OCI-LY1 (cell line): ENCODE measurements at regions not wholly inside any gene's neighbourhood (a gene's known extent, or its start where the extent isn't known, plus 50 kb on each side); places are given as distances from the start of the nearest gene placed in this dataset.

ENCODE experiments used
- H2AFZ ChIP-seq: fragments of 200-600 bp; sonication (generic), shearing (Covaris generic); 2 replicates; pipeline ENCODE4 v1.6.0; 2014; ENCODE audit warnings: antibody characterized with exemption, mild to moderate bottlenecking, low read length
- H3F3A ChIP-seq: fragments of 200-600 bp; sonication (generic), shearing (Covaris generic); 2 replicates; pipeline ENCODE4 v1.6.0; 2014; ENCODE audit warnings: mild to moderate bottlenecking, antibody characterized with exemption, low read length, moderate library complexity; ENCODE audit not compliant: insufficient read depth
- H3K27ac ChIP-seq: fragments of 200-600 bp; sonication (generic); 2 replicates; pipeline ENCODE4 v1.5.1; 2014; ENCODE audit warnings: low read length, mixed run types, mild to moderate bottlenecking, low read depth; ENCODE audit not compliant: poor library complexity, severe bottlenecking
- H3K27me3 ChIP-seq: fragments of 200-600 bp; sonication (generic); 2 replicates; pipeline ENCODE4 v1.6.0; 2014; ENCODE audit warnings: antibody characterized with exemption, mild to moderate bottlenecking, low read length, moderate library complexity; ENCODE audit not compliant: insufficient read depth
- H3K36me3 ChIP-seq: fragments of 200-600 bp; sonication (generic); 2 replicates; pipeline ENCODE4 v1.6.1; 2014; ENCODE audit warnings: mild to moderate bottlenecking, antibody characterized with exemption, low read length, moderate library complexity, mixed read lengths; ENCODE audit not compliant: insufficient read depth
- H3K4me1 ChIP-seq: fragments of 200-600 bp; sonication (generic); 2 replicates; pipeline ENCODE4 v1.5.1; 2014; ENCODE audit warnings: mild to moderate bottlenecking, low read length, moderate library complexity; ENCODE audit not compliant: insufficient read depth, severe bottlenecking
- H3K4me2 ChIP-seq: fragments of 200-600 bp; sonication (generic), shearing (Covaris generic); 2 replicates; pipeline ENCODE4 v1.6.1; 2014; ENCODE audit warnings: low read length
- H3K4me3 ChIP-seq: fragments of 200-600 bp; sonication (generic); 2 replicates; pipeline ENCODE4 v1.5.1; 2014; ENCODE audit warnings: low read length, low read depth, mild to moderate bottlenecking, mixed read lengths; ENCODE audit not compliant: poor library complexity, severe bottlenecking
- H3K79me2 ChIP-seq: fragments of 200-600 bp; shearing (Covaris generic); 2 replicates; pipeline ENCODE4 v1.6.1; 2016; ENCODE audit warnings: mixed run types, low read length, mixed read lengths; ENCODE audit not compliant: insufficient read depth
- H3K9ac ChIP-seq: fragments of 200-600 bp; sonication (generic), shearing (Covaris generic); 2 replicates; pipeline ENCODE4 v1.6.1; 2014; ENCODE audit warnings: mild to moderate bottlenecking, low read length, mixed read lengths
- H3K9me2 ChIP-seq: fragments of 200-600 bp; sonication (generic), shearing (Covaris generic); 2 replicates; pipeline ENCODE4 v1.6.1; 2014; ENCODE audit warnings: low read depth, mild to moderate bottlenecking, low read length, mixed read lengths
- H3K9me3 ChIP-seq: fragments of 200-600 bp; shearing (Covaris generic); 2 replicates; pipeline ENCODE4 v1.6.1; 2014; ENCODE audit warnings: low read length, mixed read lengths
- H4K20me1 ChIP-seq: fragments of 200-600 bp; sonication (generic), shearing (Covaris generic); 2 replicates; pipeline ENCODE4 v1.6.0; 2016; ENCODE audit warnings: mild to moderate bottlenecking, low read length; ENCODE audit not compliant: insufficient read depth
- EZH2 ChIP-seq: fragments of 200-600 bp; sonication (generic), shearing (Covaris generic); IDR thresholded peaks from 2 replicates; pipeline ENCODE4 v1.8.0; 2017; ENCODE audit warnings: borderline replicate concordance, mixed run types, mild to moderate bottlenecking, antibody characterized with exemption, low read length, moderate library complexity, mixed read lengths
- TF ChIP-seq, protein P1 (sequence below): fragments of 200-600 bp; sonication (generic), shearing (Covaris generic); IDR thresholded peaks from 2 replicates; pipeline ENCODE4 v1.5.1; 2017; ENCODE audit warnings: mild to moderate bottlenecking, antibody characterized with exemption, low read length, moderate library complexity, mixed read lengths

DNA sequence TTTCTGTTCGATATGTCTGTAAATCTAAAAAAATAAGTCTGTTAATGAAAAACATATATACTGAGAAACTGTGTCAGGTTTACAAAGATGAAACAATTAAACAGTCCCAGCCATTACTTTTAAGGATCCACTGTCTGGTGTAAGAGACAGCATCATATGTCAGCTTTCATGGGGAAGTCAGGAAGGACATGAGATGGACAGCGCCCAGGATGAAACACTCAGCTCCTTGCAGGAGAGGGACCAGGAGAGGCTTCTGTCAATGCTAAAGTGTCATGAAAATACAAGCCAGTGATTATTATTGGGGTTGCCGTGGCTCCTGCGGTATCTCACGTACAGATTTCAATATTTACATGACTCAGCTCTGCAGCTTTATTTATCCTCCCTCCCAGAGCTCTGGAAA lies 1524.6 kb downstream of the TBC1D22A start:
- H3K9me2 ChIP-seq, result no peaks in the 10 kb centered on the region
- no peaks in the 10 kb centered on the region for H4K20me1 ChIP-seq
- H3K4me3 ChIP-seq, result no peak overlapping the region
- no peak overlapping the region for H3K27ac ChIP-seq
- H3K9ac ChIP-seq, result no peak overlapping the region
- no peaks in the 10 kb centered on the region for H3K27me3 ChIP-seq
- H2AFZ ChIP-seq, result no peak overlapping the region
- no peaks in the 10 kb centered on the region for H3K36me3 ChIP-seq
- H3K79me2 ChIP-seq, result no peaks in the 10 kb centered on the region
- no peak overlapping the region for H3K4me2 ChIP-seq
- H3F3A ChIP-seq, result no peaks in the 10 kb centered on the region
- TF ChIP-seq EZH2, result no peak
- TF ChIP-seq, protein P1, sequence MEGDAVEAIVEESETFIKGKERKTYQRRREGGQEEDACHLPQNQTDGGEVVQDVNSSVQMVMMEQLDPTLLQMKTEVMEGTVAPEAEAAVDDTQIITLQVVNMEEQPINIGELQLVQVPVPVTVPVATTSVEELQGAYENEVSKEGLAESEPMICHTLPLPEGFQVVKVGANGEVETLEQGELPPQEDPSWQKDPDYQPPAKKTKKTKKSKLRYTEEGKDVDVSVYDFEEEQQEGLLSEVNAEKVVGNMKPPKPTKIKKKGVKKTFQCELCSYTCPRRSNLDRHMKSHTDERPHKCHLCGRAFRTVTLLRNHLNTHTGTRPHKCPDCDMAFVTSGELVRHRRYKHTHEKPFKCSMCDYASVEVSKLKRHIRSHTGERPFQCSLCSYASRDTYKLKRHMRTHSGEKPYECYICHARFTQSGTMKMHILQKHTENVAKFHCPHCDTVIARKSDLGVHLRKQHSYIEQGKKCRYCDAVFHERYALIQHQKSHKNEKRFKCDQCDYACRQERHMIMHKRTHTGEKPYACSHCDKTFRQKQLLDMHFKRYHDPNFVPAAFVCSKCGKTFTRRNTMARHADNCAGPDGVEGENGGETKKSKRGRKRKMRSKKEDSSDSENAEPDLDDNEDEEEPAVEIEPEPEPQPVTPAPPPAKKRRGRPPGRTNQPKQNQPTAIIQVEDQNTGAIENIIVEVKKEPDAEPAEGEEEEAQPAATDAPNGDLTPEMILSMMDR, result no peak
- H3K9me3 ChIP-seq, result no peaks in the 10 kb centered on the region; the same call in 1 of the 2 replicates
- no peaks in the 10 kb centered on the region for H3K4me1 ChIP-seq

- Histone ChIP-seq H3K79me2 (no peaks in the 10 kb centered on the region), H3K27ac (no peak overlapping the region), H3F3A (no peaks in the 10 kb centered on the region), H3K27me3 (no peaks in the 10 kb centered on the region), H3K4me2 (no peak overlapping the region), H4K20me1 (no peaks in the 10 kb centered on the region), H3K36me3 (no peaks in the 10 kb centered on the region), H3K4me1 (no peaks in the 10 kb centered on the region), H2AFZ (no peak overlapping the region), H3K9ac (no peak overlapping the region), H3K9me2 (no peaks in the 10 kb centered on the region), H3K9me3 (no peaks in the 10 kb centered on the region; the same call in 1 of the 2 replicates), H3K4me3 (no peak overlapping the region)
- TF ChIP-seq, protein P1, result no peak
- TF ChIP-seq EZH2, result no peak
These were observed 1522.2 kb downstream of the TBC1D22A start for GRCh38 chr22:48284671-48285070.

DNA sequence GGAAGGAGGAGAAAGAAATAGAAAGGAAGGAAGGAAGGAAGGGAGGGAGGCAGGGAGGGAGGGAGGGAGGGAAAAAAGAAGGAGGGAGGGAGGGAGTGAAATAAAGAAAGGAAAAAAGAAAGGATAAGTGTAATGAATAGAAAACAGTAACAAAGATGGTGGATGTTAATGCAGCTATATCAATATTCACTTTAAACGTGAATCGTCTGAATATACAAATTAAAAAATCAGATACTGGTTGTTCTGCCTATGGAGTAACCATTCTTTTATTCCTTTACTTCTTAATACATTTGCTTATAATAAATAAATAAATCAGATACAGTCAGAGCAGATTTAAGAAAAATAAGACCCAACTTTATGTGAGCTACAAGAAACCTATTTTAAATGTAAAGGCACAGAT lies 1520.4 kb downstream of the TBC1D22A start:
- no peaks in the 10 kb centered on the region for H3F3A ChIP-seq

More for the DNA sequence above, 1520.4 kb downstream of the TBC1D22A start:
- Histone ChIP-seq H3K9me2 (no peaks in the 10 kb centered on the region), H3K27ac (no peak overlapping the region), H3K9ac (no peak overlapping the region), H3K4me1 (no peaks in the 10 kb centered on the region), H3K27me3 (no peaks in the 10 kb centered on the region), H3K79me2 (no peaks in the 10 kb centered on the region), H3K9me3 (no peaks in the 10 kb centered on the region; the same call in 1 of the 2 replicates), H3K4me3 (no peak overlapping the region), H2AFZ (no peak overlapping the region), H3K36me3 (no peaks in the 10 kb centered on the region), H3K4me2 (no peak overlapping the region), H4K20me1 (no peaks in the 10 kb centered on the region)
- no peak for TF ChIP-seq EZH2
- TF ChIP-seq, protein P1, result no peak
